HG02678 (cell line): ENCODE measurements at regions not wholly inside any gene's neighbourhood (a gene's known extent, or its start where the extent isn't known, plus 50 kb on each side); places are given as distances from the start of the nearest gene placed in this dataset.
A peak's percentile ranks its signal among the peaks of the same experiment; 100 is the strongest.

Source experiments
- ATAC-seq: cut with Tn5 transposase; IDR thresholded peaks from one replicate; pipeline ENCODE4 v1.9.1; 2021; ENCODE audit warnings: mild to moderate bottlenecking, moderate library complexity; ENCODE audit not compliant: unreplicated experiment

- ATAC-seq: no peak
Observed at GRCh38 chr7:118298771-118299170, 74.3 kb downstream of the ANKRD7 start.

DNA sequence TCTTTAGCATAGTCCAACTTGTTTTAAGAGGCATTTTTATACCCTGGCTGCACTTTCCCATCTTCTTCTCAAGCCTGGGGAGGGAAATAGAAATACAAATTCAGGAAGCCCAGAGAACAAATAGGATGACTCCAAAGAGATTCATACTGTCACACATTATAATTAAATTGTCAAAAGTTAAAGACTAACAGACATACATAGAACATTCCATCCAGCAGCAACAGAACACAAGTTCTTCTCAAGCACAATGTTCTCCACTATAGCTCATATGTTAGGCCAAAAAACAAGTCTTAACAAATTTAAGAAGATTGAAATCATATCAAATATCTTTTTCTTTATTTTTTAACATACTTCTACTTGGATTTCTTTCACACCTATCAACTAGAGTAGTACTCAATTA is 75.7 kb downstream of the ANKRD7 start:
- no peak for ATAC-seq

DNA sequence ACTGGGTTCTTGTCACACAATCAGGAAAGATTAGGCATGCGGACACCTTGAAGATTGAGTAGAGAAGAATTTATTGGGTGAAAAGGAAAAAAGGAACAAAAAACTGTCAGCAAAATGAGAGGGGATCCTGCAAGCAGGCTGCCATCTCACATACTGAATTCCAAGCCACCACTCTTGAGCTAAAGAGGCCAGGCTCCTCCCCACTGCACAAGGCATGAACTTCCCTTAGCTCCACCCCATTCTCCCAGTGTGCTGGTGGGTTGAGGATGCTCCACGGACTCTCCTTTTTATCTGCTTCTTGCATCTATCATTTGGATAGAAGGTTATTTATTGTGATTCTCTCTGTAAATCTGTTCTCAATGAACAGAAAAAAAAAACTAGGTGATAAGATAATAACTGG is 79.6 kb downstream of the ANKRD7 start:
- ATAC-seq: no peak

GRCh38 chr7:118305671-118306070 is 81.2 kb downstream of the ANKRD7 start:
- ATAC-seq: no peak

DNA sequence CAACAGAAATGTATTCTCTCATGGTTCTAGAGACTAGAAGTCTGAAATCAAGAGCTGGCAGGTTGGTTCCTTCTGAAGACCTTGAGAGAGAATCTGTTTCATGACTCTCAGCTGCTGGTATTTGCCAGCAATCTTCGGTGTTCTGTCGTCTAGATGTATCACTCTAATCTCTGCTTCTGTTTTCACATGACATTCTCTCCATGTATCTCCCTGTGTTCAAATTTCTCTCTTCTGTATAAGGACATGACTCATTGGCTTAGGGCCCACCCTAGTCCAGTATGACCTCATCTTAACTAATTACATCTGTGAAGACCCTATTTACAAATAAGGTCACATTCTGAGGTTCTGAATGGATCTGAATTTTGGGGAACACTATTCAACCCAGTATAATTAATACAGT is 82.3 kb downstream of the ANKRD7 start:
- no peak for ATAC-seq

DNA sequence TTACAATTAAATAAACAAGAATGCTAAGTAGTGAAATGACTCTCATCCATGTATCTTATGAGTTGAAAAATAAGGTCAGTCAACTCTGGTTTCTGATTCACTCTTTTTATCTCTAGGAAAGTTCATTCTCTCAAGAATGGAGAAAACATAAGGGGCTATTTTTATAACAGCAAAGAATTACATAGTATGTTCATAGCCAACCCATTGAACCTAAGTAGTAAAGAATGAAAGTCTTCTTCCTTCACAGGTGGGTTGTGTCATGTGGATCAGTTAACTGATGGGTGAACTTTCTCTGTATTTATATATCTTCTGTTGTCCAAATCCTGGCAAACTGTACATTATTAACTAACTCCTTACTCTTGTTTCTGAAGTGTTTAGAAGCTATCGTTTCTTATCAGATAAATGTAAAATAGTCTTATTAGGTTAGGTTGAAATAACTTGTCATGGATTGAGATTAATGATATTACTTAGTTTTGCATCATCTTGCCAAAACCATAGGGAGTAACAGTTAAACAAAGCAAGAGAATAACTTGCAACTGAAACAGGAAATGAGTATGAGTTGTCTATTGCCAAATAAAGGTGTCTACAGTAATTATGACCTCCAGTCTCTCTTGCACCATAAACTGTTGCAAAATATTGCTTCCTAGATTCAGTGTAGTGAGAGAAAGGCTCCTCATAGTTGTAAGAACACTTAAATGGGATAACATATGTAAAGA is 86.8 kb downstream of the ANKRD7 start:
- ATAC-seq: peak; percentile 72

DNA sequence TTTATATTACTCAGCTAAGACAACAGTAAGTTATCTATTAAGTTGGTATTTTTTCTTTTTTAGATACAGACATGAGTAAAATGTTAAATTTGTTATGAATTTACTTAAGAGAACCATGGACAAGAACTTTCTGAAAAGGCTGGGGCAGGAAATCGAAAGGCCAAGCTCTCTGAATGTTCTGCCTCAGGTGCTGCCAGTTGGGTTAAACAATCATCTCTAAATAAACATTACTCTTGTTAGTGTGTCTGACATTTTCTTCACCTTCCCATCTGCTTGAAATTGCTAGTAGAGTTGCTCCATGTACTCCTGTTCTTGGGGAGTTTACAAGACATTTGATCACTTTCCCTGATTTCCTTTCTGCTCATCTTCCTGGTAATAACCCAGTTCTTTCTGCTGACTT is 87.5 kb downstream of the ANKRD7 start:
- ATAC-seq: peak; percentile 53

GRCh38 chr7:118312966-118313365 is 88.5 kb downstream of the ANKRD7 start:
- ATAC-seq: peak; percentile 67

DNA sequence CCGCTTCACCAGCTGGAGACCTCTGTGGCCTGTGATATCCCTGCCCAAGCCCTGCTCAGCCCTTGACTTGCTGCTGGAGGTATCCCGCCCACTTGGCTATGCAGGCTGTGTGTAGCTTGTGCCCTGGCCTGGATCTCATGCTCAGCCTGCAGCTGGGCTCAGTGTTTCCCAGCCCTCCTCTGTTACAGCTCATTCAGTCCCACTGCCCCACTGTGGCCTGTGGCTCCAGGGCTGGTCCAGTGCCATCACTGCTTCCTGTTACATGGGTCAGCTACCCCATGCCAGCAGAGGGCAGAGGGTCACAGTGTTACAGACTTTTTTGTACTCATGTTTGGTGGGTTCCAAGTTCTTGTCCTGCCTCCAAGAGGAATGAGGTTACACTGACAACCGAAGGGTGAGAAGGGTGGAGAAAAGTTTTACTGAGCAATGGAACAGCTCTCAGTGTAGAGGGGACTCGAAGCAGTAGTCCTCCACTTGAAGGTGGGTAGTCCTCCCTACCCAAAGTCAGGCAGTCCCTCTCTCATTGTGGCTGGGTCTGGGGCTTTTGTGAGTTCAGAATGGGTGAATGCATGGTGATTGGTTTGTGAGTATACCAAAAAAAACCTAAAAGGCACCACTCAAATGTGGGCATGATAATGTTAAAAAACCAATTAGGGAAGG is 100.4 kb downstream of the ANKRD7 start:
- ATAC-seq: no peak

- no peak for ATAC-seq
Observed at GRCh38 chr7:118325450-118325808, 100.9 kb downstream of the ANKRD7 start.

GRCh38 chr7:118327174-118327573 is 102.7 kb downstream of the ANKRD7 start:
- no peak for ATAC-seq

DNA sequence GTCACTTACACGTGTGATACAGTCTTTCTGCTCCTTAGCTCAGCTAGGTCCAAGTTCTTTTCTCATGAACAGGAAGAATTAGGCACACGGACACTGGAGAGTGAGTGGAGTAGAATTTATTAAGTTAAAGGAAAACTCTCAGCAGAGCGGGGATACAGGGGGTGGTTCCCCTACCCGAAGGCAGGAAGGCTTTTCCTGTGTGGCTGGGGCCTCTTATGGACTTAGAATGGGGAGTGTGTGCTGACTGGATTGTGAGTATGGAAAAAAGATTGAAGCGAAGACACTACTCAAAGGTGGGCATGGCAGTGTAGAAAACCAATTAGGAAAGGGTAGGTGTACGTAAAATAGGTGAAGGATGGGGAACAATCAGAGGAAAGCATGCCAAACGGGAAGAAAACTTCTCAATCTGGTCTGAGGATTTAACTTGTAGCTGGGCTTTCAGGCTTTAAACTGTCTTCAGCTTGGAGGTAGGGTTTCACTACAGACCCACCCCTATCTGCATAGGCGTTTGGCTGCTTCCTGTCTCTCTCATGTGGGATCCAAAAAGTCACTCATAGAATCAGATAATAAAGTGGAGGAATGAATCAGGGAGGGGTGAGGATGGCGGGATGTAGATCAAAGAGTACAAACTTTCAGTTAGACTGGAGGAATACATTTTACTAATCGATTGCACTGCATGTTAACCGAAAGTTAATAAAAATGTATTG is 104.2 kb downstream of the ANKRD7 start:
- no peak for ATAC-seq

- no peak for ATAC-seq
Observed at GRCh38 chr7:118330388-118330787, 105.9 kb downstream of the ANKRD7 start.

DNA sequence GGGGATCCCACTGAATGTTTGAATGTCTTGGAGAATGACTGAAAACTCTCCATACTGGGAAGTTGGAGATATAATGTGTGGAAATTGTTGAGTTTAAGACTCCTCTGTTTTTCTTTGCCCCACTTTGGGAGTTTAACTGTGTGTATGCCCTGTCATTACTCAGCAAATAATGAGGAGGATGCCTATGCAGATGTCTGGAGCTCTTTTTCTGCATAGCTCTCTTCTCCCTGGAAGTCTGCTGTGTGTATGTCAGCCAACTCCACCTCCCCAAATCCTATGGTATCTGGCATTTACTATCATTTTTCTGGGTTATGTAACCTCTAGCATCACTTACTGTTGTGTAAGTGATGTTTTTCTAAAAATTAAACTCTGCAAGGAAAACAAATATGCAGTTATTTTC is 122.2 kb downstream of the ANKRD7 start:
- ATAC-seq: no peak

- no peak for ATAC-seq
Observed at GRCh38 chr7:118349604-118350003, 125.1 kb downstream of the ANKRD7 start.

GRCh38 chr7:118350260-118350659 is 125.8 kb downstream of the ANKRD7 start:
- ATAC-seq: no peak

DNA sequence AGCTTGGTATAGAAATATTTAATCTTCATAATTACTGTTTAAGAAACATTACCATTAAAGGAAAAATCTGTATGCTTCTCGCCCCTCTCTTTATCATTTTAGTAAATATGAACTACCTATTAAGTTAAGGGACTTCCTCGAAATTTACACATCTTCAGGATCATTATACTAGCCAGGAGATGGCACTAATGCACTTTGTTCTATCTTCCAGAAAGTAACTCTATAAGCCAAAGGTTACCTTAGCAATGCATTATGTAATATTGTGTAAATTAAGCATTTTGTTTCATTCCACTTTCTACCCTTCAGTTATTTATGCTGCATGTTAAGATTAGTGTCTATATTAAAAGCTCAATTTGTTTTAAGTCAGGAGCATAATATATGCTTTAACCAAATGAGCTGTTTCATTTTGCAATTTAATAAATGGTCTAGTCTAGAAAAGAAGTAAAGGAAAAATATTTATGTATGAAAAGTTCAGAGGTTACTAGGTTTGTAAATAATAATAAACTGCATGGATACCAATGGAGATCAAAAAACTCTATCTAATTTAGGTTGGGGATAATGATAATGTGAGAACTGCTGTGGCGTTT is 128.5 kb downstream of the ANKRD7 start:
- ATAC-seq: no peak

- no peak for ATAC-seq
Observed at GRCh38 chr7:118366363-118366762, 141.9 kb downstream of the ANKRD7 start.

- ATAC-seq: no peak
Observed at GRCh38 chr7:118368958-118369357, 144.5 kb downstream of the ANKRD7 start.

GRCh38 chr7:118369987-118370386 is 145.5 kb downstream of the ANKRD7 start:
- no peak for ATAC-seq

DNA sequence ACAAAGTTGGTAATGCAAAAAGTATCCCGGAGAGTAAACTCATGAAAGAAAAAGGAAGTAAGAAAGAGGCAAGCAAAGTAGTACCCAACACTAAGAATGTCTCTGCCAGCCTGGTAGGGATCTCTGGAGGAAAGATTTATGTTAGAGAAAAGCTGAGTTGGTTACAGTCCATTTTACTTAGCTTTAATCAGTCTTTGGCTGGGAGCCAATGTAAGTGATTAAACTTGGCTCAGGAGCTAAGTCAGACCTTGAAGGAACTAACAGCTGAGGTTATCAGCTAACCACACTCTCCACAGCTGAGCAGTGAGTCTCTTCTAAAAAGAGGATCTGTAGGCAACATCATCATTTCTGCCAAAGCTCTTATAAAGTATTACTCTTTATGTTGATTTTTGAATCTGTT is 148.0 kb downstream of the ANKRD7 start:
- peak; percentile 56 for ATAC-seq

- ATAC-seq: no peak
Observed at GRCh38 chr7:118389629-118390028, 165.1 kb downstream of the ANKRD7 start.
